NCI-H2081 treated with DMSO at 0.1 percent for 48 hours (cell line): ENCODE measurements at regions not wholly inside any gene's neighbourhood (a gene's known extent, or its start where the extent isn't known, plus 50 kb on each side); places are given as distances from the start of the nearest gene placed in this dataset.

Source experiments
- DNase-seq: peaks from one replicate; lab custom pipeline; 2025; lab: John Stamatoyannopoulos, UW

GRCh38 chr6:167442796-167443680, 118.2 kb downstream of the TTLL2 start:
- DNase-seq: no peak

GRCh38 chr6:167444602-167445346, 119.9 kb downstream of the TTLL2 start:
- DNase-seq: no peak

- DNase-seq: no peak
These were observed 120.7 kb downstream of the TTLL2 start for GRCh38 chr6:167445568-167445967.

DNA sequence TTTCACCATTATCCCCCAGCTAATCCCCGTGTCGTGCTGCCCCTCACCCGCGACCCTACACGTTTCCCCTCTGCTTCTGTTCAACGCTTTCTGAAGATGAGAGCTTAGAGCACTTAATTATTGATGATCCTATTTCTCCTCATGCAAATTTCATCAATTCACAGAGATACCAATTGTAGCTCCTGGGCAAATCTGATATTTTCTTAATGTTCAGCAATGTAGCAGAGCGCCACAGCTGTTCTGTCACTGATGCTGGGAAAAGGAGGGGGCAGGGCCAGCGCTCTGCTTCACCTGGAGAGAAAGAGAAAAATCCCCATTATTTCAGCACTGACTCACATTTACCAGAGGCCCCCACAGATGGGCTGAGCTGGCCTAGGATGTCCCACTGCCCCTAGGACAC, 121.2 kb downstream of the TTLL2 start:
- no peak for DNase-seq

- no peak for DNase-seq
These were observed 122.1 kb downstream of the TTLL2 start for GRCh38 chr6:167446971-167447370.

DNA sequence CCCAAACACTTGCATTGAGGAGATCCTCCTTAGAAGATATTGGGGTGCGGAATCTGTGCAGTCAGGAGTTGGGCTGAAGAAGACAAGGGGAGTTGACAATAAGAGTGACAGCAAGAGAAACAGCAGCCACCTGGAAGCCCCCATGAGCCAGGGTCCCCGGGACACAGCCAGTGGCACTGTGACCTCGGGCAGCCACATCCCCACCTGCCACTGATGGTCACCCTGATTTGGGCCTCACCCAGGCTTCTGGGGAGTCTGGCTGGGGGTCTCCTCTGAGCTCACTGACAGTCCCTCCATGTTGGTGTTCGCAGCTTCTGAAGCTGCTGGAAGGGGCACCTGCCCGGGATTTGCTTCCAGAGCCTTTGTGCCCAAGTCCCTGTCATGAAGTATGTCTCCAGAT, 123.5 kb downstream of the TTLL2 start:
- DNase-seq: no peak

DNA sequence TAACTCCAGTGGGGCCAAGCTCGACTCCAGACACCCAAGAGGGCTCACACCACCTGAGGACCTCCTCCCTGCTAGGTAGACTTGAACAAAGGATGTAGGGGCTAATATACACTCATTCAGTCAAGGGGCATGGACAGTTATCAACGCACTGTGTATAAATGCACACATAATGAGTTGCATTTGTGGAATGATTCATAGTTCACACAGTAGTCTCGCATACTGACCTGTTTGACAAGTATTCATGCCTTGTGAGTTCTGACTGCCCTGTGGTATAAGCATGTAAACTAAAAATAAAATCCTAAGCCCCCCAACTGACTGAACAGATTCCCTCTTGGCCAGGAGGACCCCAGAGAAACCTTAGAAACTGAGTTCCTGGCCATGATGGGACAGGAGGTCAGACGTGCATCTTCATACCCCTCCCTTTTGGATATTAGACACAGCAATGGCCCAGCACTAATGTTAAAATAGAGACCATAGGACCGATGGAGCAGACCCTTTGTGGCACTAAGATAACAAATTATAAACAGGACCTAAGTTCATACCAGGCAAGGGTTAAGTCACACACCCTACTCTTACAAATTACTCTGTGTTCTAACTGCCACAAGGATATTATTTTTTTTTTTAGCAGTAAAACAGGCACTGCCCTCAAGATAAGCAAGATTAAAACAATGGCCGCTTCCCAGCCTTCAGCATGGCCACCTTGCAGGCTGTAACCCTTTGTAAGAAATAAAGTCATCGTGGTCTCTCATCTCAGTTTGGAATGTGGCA, 124.4 kb downstream of the TTLL2 start:
- DNase-seq: no peak

DNA sequence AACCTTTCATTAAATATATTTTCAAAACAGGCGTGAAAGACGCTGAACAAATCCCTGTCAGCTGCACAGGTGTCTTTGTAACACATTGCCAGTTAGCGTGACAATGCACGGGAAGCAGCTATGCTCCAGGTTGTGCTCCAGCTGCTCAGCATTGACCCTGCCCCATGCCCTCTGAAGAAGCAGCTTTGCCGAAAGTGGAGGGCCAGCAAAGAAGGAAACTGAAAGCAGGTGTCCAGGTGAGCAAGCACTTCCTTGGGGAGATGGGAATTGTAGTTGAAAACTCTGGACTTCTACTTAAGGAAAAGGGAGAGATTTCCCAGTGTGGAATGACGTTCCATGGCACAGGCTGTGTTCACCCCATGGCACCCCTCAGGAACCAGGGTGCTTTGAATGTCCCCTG, 125.7 kb downstream of the TTLL2 start:
- DNase-seq: no peak

- DNase-seq: no peak
These were observed 127.6 kb downstream of the TTLL2 start for GRCh38 chr6:167452338-167453081.

GRCh38 chr6:167453082-167453446, 128.2 kb downstream of the TTLL2 start:
- DNase-seq: no peak

GRCh38 chr6:167454003-167454402, 129.1 kb downstream of the TTLL2 start:
- no peak for DNase-seq

- no peak for DNase-seq
These were observed 130.5 kb downstream of the TTLL2 start for GRCh38 chr6:167455371-167455770.

DNA sequence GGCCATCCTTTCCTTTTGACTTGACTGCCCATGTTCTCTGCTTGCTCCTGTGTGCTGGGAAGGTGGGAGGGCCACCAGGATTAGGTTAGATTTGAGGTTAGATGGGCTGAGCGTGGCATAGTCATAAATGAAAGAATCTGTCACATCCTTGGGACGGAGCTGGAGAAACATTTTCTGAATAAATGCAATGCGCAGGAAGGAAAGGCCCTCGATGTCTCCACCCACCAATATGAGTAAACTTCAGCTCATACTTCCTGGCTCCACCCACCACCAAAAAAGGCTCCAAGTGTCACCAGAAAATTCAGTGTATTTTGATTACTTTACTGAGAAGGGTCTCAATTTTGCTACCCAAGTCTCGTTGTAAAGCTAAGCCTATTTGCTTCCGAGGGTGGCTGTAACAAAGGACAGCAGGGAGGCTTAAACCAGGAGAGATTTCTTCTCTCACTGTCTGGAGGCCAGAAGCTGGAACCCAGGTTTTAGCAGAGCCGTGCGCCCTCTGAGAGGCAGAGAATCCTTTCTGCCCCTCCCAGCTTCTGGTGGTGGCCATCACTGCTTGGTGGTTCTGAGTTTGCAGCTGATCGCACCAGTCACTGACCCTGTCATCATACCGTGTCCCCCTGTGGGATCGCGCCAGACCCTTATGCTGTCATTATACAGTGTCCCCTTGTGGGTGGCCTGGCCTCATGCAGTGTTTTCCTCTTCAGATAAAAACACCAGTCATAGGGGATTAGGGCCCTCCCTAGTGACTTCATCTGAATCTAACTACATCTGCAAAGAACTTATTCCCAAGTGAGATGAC, 137.8 kb downstream of the TTLL2 start:
- no peak for DNase-seq

- DNase-seq: no peak
These were observed 139.3 kb downstream of the TTLL2 start for GRCh38 chr6:167464177-167464576.

DNA sequence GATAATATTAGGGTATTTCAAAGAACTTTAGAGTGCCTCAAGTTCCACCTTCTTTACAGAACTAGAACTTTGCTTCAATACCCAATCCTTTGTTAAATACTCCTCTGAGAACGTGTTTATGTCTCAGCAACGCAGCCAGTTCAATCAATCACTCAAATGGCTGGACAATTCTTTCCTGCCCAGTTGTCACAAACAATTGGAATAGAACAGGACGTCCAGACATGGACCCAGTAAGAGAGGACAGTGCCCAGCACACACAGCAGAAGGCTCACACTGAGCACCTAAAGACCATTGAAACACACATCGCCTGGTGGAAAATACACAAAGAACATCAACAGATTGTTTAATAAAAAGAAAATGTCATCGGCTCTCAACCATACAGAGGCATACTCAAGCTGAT, 140.6 kb downstream of the TTLL2 start:
- no peak for DNase-seq

GRCh38 chr6:167467282-167467681, 142.4 kb downstream of the TTLL2 start:
- DNase-seq: no peak

- DNase-seq: no peak
These were observed 143.0 kb downstream of the TTLL2 start for GRCh38 chr6:167467793-167468431.

- DNase-seq: no peak
These were observed 144.2 kb downstream of the TTLL2 start for GRCh38 chr6:167469101-167469500.

DNA sequence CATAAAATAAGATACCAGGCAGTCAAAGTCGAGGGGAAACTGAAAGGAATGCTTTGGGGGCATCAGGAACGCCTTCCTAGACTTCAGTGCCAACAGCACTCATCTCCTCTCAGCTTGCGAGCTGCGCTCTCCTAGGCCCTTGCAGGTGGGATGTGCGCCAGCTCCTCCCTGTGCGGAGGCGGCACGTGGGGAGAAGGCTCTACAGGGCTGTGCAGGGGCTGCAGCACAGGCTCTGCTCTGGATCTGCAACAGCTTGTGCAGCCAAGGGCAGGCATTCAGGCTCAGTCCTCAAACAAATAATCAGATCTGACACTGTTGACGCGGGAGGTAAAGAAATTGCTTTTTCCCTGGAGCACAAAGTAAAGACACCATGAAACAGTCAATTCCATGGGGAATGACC, 144.8 kb downstream of the TTLL2 start:
- DNase-seq: no peak

DNA sequence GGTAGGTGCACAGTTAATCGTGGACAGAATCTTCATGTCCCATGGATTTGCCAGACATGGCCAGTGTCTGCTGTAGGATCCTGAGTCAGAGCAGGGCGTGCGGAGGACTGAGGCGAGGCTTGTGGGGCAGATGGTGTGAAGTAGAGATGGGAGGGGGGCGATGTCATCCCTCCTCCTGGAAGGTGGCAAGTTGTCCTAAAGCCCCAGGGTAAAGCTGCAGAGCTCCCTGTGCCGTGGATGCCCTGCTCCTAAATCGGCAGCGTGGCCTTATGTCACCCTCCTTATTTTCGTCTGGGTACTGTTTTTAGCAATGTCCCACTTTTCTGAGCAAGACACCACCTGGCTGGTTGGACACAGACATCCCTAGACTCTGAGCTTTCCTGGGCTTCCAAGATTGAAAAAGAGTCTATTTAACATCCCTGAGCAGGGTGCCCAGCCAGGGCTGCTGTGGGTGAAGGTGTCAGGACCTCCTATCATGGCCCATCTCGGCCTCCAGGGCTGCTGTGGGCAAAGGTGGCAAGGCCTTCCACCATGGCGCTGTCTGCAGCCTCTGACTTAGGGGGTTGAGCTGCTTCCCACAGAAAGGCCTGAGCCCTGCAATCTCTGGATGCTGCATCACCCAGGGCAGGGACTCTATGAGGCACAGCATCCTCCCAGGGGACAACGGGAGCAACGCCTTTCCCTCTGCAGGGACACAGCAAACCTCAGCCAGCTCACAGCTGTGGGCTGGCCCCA, 145.4 kb downstream of the TTLL2 start:
- no peak for DNase-seq
